A673 (cell line): ENCODE measurements at regions not wholly inside any gene's neighbourhood (a gene's known extent, or its start where the extent isn't known, plus 50 kb on each side); places are given as distances from the start of the nearest gene placed in this dataset.

Source experiments
- CTCF ChIP-seq: fragments of 300-800, 200-600 bp; sonication (generic); conservative IDR thresholded peaks from 2 replicates; pipeline ENCODE4 v1.5.1; 2017; ENCODE audit warnings: low read depth, mild to moderate bottlenecking, antibody characterized with exemption, low read length, moderate library complexity, mixed read lengths
- EZH2 ChIP-seq: fragments of 200-600 bp; sonication (generic); IDR thresholded peaks from 2 replicates; pipeline ENCODE4 v1.6.1; 2017; ENCODE audit warnings: borderline replicate concordance, low read depth, mild to moderate bottlenecking, mixed read lengths, antibody characterized with exemption, low read length; ENCODE audit not compliant: poor library complexity, severe bottlenecking

DNA sequence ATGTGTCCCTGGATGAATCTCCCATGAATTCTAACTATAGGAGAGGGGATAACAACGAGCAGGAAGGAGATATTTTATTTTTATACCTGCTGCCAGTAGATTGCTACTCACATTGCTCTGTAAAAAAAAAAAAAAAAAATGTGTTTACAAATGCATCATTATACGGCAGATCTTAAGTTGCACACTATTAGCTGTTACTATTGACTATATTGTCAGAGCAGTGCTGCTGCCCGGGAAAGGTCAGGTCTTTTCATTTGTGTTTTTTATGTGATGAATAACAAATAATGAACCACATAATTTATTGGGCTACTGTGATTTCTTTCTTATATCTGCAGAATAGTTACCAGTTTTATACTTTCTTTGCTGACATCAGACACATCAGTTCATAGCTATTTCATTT lies 393.3 kb downstream of the C6orf118 start:
- TF ChIP-seq CTCF (no peak), EZH2 (no peak)
